Loucy (cell line): ENCODE measurements at regions not wholly inside any gene's neighbourhood (a gene's known extent, or its start where the extent isn't known, plus 50 kb on each side); places are given as distances from the start of the nearest gene placed in this dataset.

Experiments
- CTCF ChIP-seq: fragments of 200-600 bp; sonication (generic); conservative IDR thresholded peaks from 2 replicates; pipeline ENCODE4 v1.5.1; 2014; ENCODE audit warnings: mild to moderate bottlenecking, antibody characterized with exemption, low read length
- EZH2phosphoT487 ChIP-seq: fragments of 200-600 bp; IDR thresholded peaks from 2 replicates; pipeline ENCODE4 v1.6.1; 2018; ENCODE audit warnings: antibody characterized with exemption, mild to moderate bottlenecking, moderate library complexity, borderline replicate concordance

- no peak for TF ChIP-seq CTCF
- no peak for TF ChIP-seq EZH2phosphoT487
Observed at GRCh38 chr6:168804331-168804730, 363.3 kb downstream of the SMOC2 start.
